Activated CD8-positive, alpha-beta memory T cell treated with anti-CD3 and anti-CD28 coated beads for 48 hours (primary cell): ENCODE measurements at regions not wholly inside any gene's neighbourhood (a gene's known extent, or its start where the extent isn't known, plus 50 kb on each side); places are given as distances from the start of the nearest gene placed in this dataset.
"Not testable (repeated sequence)": the region's sequence is repeated elsewhere in the genome, so short reads cannot be mapped to it uniquely, and the experiment has no call there.

Experiments
- DNase-seq, 3 experiments: peaks; one replicate each; pipeline ENCODE4 v3.0.0-alpha.2; 2020; ENCODE audit warnings: low read depth in 2 of 3, low spot score in 2 of 3

GRCh38 chr1:206311611-206312273 is 108.4 kb downstream of the SRGAP2 start:
- DNase-seq, result not testable (repeated sequence)

- not testable (repeated sequence) for DNase-seq
These were observed 108.9 kb downstream of the SRGAP2 start for GRCh38 chr1:206312274-206312665.

- not testable (repeated sequence) for DNase-seq
These were observed 111.8 kb downstream of the SRGAP2 start for GRCh38 chr1:206314951-206315636.

- not testable (repeated sequence) for DNase-seq
These were observed 113.6 kb downstream of the SRGAP2 start for GRCh38 chr1:206316901-206317300.

GRCh38 chr1:206317878-206318514 is 114.7 kb downstream of the SRGAP2 start:
- DNase-seq, result not testable (repeated sequence)

- not testable (repeated sequence) for DNase-seq
These were observed 116.9 kb downstream of the SRGAP2 start for GRCh38 chr1:206320227-206320626.

GRCh38 chr1:206326159-206326939 is 123.0 kb downstream of the SRGAP2 start:
- DNase-seq, result not testable (repeated sequence)

GRCh38 chr1:206331597-206331996 is 128.3 kb downstream of the SRGAP2 start:
- DNase-seq, result not testable (repeated sequence)

GRCh38 chr1:206333316-206333715 is 130.0 kb downstream of the SRGAP2 start:
- DNase-seq, result not testable (repeated sequence)

GRCh38 chr1:206333897-206334296 is 130.6 kb downstream of the SRGAP2 start:
- not testable (repeated sequence) for DNase-seq

GRCh38 chr1:206334481-206334880 is 131.1 kb downstream of the SRGAP2 start:
- not testable (repeated sequence) for DNase-seq

GRCh38 chr1:206335162-206335561 is 131.8 kb downstream of the SRGAP2 start:
- not testable (repeated sequence) for DNase-seq

- not testable (repeated sequence) for DNase-seq
These were observed 132.8 kb downstream of the SRGAP2 start for GRCh38 chr1:206335875-206336846.

- DNase-seq, result not testable (repeated sequence)
These were observed 133.3 kb upstream of the IKBKE start for GRCh38 chr1:206337024-206337423.

GRCh38 chr1:206350493-206351275 is 119.6 kb upstream of the IKBKE start:
- DNase-seq, result not testable (repeated sequence)

- not testable (repeated sequence) for DNase-seq
These were observed 118.8 kb upstream of the IKBKE start for GRCh38 chr1:206351276-206352052.

GRCh38 chr1:206356310-206356709 is 114.0 kb upstream of the IKBKE start:
- DNase-seq, result not testable (repeated sequence)

- DNase-seq, result peak in 1 of 3 experiments; percentile 22
These were observed 112.3 kb upstream of the IKBKE start for GRCh38 chr1:206357962-206358361.
